COLO829 (cell line): ENCODE measurements at regions not wholly inside any gene's neighbourhood (a gene's known extent, or its start where the extent isn't known, plus 50 kb on each side); places are given as distances from the start of the nearest gene placed in this dataset.
"Not testable (repeated sequence)": the region's sequence is repeated elsewhere in the genome, so short reads cannot be mapped to it uniquely, and the experiment has no call there.

Experiments
- DNase-seq: peaks from one replicate; pipeline ENCODE4 v3.0.0; 2012; ENCODE audit warnings: low spot score

DNA sequence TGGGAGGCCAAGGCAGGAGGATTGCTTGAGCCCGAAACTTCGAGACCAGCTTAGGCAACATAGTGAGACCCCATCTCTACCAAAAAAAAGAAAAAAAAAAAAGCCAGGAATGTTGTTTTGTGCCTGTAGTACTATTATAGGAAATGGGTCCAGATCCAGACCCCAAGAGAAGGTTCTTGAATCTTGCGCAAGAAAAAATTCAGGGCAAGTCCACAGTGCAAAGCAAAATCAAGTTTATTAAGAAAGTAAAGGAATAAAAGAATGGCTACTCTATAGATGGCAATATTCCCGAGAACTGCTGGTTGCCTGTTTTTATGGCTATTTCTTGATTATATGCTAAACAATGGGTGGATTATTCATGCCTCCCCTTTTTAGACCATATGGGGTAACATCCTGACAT, 51.2 kb upstream of the RDX start:
- no peak for DNase-seq

GRCh38 chr11:110349138-110349996, 53.0 kb upstream of the RDX start:
- DNase-seq = peak; percentile 77

- DNase-seq = not testable (repeated sequence)
Observed at GRCh38 chr11:110349997-110350383, 53.6 kb upstream of the RDX start.

DNA sequence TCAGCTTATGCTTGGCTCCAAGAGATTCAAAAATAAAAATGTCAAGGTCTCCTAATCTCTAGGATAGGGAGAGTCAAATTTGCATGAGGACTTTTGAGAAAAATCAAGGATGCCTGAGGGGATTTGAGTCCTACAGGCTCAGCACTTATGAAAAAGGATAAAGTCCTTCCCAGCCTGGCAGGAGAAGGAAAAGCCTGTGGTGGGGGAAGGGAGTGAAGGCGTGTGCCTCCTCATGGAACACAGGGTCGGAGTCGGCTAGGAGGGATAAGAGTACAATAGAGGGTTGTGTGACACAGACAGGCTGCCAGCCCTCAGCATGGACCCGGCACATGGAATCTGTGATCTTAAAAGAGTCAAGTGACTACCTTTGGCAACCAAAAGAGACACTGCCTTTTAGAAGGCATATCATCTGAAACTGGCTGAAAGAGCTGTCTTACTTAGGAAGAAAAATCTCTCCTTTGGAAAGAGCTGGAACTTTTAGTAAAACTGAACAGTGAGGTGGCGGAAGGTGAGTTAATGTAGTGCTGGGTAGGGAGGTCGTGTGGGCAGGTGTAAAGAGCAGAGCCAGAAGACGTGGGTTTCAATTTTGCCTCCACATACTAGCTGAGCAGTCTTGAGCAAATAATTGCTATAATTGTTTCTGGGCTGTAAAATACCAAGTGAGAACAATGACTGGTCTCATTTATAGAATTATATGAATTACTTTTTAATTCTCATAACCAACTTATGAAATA, 58.8 kb upstream of the RDX start:
- DNase-seq = peak; percentile 72

DNA sequence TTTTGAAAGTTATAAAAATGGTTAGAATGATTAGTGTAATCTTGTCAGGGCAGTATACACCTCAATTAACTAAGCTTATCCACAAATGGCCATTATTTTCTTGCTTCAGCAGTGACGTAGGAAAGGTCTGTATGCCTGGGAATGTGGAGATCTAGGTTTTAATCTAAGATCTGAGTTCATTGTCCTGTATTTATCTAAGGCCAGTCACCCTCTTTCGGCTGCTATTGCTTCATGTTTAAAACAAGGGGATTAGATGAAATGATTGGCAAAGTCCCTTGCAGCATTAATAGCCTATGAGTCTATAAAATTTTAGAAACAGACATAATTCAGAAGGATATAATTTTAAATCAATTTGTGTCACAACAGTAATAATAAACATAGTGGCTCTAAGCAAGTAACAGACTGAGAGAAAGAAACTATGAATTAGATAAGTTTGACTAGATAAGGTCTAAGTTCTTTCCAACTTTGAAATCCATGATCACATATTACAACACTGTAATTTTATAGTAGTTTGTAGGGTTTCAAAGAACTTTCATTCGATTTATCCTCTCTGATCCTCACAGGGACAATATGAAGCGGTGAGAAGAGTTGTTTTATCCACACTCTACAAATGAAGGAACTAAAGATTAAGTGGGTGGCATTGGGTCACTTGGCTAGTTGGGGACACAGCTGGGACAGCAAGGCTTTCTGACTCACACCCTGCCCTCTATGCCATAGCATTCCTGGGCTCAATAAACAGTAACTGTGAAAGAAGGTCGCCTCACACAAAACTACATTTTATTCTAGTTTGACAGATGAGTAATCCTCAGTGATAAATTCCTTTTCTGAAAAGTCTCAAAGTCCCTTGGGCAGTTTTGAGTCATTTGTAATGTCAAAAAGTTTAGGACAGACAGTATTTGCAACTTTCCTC, 60.6 kb upstream of the RDX start:
- peak; percentile 68 for DNase-seq

- DNase-seq = no peak
Observed at GRCh38 chr11:110358336-110358735, 61.9 kb upstream of the RDX start.

GRCh38 chr11:110360781-110361408, 64.5 kb upstream of the RDX start:
- not testable (repeated sequence) for DNase-seq

GRCh38 chr11:110362971-110363509, 66.6 kb upstream of the RDX start:
- DNase-seq = no peak

GRCh38 chr11:110366291-110366690, 63.5 kb upstream of the FDX1 start:
- DNase-seq = no peak

- DNase-seq = no peak
Observed at GRCh38 chr11:110367571-110367970, 62.2 kb upstream of the FDX1 start.

DNA sequence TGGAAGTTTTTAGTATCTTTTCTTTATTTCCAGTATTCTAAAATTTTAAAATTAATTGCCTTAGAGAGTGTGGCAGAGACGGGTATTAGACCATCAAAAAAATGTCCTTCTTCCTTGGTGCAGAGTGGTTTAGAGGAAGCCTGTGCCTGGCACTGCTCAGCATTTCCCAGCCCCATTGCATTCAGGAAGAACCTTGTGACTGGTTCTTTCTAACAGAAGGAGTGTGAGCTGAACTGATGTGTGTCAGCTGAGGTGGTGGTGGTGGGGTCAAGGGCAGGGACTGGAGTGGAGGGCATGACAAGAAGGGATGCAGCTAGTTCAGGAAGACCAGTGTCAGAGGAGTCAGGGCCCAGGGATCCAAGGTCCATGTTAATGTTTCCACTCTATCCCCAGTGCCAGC, 58.7 kb upstream of the FDX1 start:
- DNase-seq = no peak

DNA sequence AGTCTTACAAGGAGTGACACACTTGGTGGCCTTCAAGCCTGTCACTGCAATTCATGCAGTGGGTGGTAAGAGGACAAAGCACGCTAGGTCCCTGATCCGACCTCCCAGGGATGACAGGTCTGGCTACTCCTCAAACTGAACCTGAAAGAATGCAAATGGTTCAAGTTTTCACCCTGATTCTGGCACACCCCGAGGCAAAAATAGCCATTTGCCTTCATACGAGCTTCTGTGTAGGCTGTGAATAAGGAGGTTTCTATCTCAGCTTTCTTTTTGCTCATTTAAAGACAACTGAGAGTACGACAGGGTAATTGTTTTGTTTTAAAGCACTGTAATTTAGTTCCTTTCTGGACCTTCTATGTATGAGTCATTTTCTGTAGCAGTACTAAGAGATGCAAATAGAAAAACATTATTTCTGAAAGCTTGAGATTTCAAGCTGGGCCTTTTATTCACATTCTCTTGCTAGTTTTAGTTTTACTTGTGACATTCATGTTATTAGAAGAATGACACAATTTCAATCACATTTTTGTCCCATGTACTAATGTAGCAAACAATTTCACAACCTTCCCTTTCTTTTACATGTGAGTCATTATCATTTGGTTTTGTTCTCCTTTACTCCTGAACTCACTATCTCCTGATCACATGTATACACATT, 56.6 kb upstream of the FDX1 start:
- DNase-seq = no peak

GRCh38 chr11:110374921-110375320, 54.8 kb upstream of the FDX1 start:
- DNase-seq = no peak

DNA sequence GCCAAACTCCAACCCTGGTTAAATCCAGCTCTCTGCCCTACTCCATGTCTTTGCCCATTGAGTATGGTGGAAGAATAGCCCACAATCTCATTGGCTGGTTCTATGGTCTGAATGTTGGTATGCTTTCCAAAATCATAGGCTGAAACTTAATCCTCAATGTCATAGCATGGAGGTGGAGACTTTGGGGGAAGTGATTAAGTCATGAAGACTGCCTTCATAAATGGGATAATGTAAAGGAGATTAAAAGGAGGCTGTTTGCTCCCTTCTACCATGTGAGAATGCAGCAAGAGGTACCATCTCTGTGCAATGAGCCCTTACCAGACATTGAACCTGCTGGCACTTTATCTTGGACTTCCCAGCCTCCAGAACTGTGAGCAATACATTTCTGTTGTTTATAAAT, 54.4 kb upstream of the FDX1 start:
- no peak for DNase-seq

DNA sequence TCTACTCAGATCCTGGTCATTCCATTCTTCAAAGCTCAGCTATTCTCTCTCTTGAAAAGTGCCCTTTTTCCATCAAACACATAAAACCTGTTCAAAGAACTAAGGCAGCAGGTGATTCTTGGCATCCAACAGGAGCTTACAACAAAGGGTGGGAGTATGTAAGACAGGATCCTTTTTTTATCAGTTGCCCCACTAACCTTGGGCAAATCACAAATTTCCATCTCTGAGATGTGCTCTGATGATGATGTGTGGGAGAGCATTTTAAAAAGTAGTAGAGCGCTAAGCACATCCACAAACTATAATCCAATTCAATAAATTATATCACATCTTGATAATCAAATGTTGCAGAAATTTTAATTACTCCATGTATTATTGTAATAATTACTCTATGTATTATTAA, 53.7 kb upstream of the FDX1 start:
- DNase-seq = no peak

GRCh38 chr11:110376711-110377324, 52.9 kb upstream of the FDX1 start:
- DNase-seq = peak; percentile 82

DNA sequence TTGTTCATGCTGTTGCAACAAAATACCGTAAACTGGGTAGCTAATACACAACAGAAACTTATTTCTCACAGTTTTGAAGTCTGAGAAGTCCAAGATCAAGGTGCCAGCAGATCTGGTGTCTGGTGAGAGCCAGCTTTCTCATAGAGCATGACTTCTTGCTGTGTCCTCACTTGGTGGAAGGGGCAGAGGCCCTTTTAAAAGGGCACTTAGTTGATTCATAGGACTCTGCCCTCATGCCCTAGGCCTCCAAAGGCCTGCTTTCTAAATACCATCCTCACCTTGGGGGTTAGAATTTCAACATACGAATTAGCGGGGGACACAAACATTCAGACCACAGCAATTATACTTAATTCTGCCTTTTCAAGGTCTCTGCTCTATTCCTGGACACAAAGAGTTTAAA, 52.3 kb upstream of the FDX1 start:
- no peak for DNase-seq

GRCh38 chr11:110379261-110379660, 50.5 kb upstream of the FDX1 start:
- DNase-seq = no peak

GRCh38 chr11:110379936-110380335, 49.8 kb upstream of the FDX1 start:
- DNase-seq = no peak
